ENCODE measurements at regions not wholly inside any gene's neighbourhood (a gene's known extent, or its start where the extent isn't known, plus 50 kb on each side); places are given as distances from the start of the nearest gene placed in this dataset.

DNA sequence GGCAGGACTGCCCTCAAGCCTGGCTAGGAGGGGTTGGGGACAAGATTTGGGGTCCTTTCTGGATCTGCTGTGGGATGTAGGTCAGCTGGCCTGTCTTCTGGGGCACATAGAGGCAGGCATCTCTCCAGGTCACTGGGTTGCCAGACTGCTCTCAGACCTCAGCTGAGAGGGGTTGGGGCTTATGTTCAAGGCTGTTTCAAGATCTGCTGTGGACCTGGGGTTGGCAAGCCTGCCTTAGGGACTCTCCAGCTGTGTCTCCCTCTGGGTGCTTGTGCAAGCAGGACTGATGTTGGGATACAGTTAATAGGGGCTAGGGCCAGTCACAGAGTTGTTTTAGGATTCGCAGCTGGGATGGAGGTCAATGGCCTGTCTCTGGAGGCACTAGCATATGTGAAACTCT, 363.0 kb upstream of the ST6GAL2 start:
- TF ChIP-seq ELF4 (CRISPR knock-in tag; IDR thresholded peaks at IDR 0.05) = no peak
- TF ChIP-seq EP300 (IDR thresholded peaks at IDR 0.05; ENCODE audit: low read length) = no peak
- TF ChIP-seq, protein P1, sequence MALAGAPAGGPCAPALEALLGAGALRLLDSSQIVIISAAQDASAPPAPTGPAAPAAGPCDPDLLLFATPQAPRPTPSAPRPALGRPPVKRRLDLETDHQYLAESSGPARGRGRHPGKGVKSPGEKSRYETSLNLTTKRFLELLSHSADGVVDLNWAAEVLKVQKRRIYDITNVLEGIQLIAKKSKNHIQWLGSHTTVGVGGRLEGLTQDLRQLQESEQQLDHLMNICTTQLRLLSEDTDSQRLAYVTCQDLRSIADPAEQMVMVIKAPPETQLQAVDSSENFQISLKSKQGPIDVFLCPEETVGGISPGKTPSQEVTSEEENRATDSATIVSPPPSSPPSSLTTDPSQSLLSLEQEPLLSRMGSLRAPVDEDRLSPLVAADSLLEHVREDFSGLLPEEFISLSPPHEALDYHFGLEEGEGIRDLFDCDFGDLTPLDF (CRISPR knock-in tag; IDR thresholded peaks at IDR 0.05) = no peak
- no peak for TF ChIP-seq SMAD4 (CRISPR knock-in tag; conservative IDR thresholded peaks at IDR 0.05)
- TF ChIP-seq CBX1 (IDR thresholded peaks at IDR 0.05; ENCODE audit: low read depth) = no peak
- no peak for TF ChIP-seq ZNF121 (CRISPR knock-in tag; conservative IDR thresholded peaks at IDR 0.05)
- TF ChIP-seq TAF1 (IDR thresholded peaks at IDR 0.05; ENCODE audit: control insufficient read depth, extremely low read depth, insufficient read depth, low read length, severe bottlenecking) = no peak
- no peak for TF ChIP-seq SAFB2 (IDR thresholded peaks at IDR 0.05; ENCODE audit: borderline replicate concordance, low read depth, low read length, severe bottlenecking)
- TF ChIP-seq, protein P2, sequence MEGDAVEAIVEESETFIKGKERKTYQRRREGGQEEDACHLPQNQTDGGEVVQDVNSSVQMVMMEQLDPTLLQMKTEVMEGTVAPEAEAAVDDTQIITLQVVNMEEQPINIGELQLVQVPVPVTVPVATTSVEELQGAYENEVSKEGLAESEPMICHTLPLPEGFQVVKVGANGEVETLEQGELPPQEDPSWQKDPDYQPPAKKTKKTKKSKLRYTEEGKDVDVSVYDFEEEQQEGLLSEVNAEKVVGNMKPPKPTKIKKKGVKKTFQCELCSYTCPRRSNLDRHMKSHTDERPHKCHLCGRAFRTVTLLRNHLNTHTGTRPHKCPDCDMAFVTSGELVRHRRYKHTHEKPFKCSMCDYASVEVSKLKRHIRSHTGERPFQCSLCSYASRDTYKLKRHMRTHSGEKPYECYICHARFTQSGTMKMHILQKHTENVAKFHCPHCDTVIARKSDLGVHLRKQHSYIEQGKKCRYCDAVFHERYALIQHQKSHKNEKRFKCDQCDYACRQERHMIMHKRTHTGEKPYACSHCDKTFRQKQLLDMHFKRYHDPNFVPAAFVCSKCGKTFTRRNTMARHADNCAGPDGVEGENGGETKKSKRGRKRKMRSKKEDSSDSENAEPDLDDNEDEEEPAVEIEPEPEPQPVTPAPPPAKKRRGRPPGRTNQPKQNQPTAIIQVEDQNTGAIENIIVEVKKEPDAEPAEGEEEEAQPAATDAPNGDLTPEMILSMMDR (IDR thresholded peaks at IDR 0.05 in 2 of 3, conservative IDR thresholded peaks at IDR 0.05 in 1 of 3; ENCODE audit: insufficient read depth in 2 of 3, low read depth in 1 of 3, low read length in 3 of 3) = no peak
- TF ChIP-seq, protein P3, sequence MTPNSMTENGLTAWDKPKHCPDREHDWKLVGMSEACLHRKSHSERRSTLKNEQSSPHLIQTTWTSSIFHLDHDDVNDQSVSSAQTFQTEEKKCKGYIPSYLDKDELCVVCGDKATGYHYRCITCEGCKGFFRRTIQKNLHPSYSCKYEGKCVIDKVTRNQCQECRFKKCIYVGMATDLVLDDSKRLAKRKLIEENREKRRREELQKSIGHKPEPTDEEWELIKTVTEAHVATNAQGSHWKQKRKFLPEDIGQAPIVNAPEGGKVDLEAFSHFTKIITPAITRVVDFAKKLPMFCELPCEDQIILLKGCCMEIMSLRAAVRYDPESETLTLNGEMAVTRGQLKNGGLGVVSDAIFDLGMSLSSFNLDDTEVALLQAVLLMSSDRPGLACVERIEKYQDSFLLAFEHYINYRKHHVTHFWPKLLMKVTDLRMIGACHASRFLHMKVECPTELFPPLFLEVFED (CRISPR knock-in tag; conservative IDR thresholded peaks at IDR 0.05) = no peak
- TF ChIP-seq, protein P4, sequence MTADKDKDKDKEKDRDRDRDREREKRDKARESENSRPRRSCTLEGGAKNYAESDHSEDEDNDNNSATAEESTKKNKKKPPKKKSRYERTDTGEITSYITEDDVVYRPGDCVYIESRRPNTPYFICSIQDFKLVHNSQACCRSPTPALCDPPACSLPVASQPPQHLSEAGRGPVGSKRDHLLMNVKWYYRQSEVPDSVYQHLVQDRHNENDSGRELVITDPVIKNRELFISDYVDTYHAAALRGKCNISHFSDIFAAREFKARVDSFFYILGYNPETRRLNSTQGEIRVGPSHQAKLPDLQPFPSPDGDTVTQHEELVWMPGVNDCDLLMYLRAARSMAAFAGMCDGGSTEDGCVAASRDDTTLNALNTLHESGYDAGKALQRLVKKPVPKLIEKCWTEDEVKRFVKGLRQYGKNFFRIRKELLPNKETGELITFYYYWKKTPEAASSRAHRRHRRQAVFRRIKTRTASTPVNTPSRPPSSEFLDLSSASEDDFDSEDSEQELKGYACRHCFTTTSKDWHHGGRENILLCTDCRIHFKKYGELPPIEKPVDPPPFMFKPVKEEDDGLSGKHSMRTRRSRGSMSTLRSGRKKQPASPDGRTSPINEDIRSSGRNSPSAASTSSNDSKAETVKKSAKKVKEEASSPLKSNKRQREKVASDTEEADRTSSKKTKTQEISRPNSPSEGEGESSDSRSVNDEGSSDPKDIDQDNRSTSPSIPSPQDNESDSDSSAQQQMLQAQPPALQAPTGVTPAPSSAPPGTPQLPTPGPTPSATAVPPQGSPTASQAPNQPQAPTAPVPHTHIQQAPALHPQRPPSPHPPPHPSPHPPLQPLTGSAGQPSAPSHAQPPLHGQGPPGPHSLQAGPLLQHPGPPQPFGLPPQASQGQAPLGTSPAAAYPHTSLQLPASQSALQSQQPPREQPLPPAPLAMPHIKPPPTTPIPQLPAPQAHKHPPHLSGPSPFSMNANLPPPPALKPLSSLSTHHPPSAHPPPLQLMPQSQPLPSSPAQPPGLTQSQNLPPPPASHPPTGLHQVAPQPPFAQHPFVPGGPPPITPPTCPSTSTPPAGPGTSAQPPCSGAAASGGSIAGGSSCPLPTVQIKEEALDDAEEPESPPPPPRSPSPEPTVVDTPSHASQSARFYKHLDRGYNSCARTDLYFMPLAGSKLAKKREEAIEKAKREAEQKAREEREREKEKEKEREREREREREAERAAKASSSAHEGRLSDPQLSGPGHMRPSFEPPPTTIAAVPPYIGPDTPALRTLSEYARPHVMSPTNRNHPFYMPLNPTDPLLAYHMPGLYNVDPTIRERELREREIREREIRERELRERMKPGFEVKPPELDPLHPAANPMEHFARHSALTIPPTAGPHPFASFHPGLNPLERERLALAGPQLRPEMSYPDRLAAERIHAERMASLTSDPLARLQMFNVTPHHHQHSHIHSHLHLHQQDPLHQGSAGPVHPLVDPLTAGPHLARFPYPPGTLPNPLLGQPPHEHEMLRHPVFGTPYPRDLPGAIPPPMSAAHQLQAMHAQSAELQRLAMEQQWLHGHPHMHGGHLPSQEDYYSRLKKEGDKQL (CRISPR knock-in tag; IDR thresholded peaks at IDR 0.05; ENCODE audit: borderline replicate concordance) = no peak
- TF ChIP-seq SP1 (CRISPR knock-in tag; IDR thresholded peaks at IDR 0.05) = no peak
- TF ChIP-seq ZNF589 (CRISPR knock-in tag; IDR thresholded peaks at IDR 0.05; ENCODE audit: low read depth) = no peak
- no peak for TF ChIP-seq PRDM10 (IDR thresholded peaks at IDR 0.05; ENCODE audit: partially characterized antibody)

All from K562 (cell line).